Breast epithelium (tissue), 4 donors: ENCODE measurements at regions not wholly inside any gene's neighbourhood (a gene's known extent, or its start where the extent isn't known, plus 50 kb on each side); places are given as distances from the start of the nearest gene placed in this dataset.

Experiments used
- DNase-seq, 2 donors: peaks; one replicate each; pipeline ENCODE4 v3.0.0-alpha.2; 2019; ENCODE audit warnings: low spot score in 2 of 2
- H3K27ac ChIP-seq, 2 donors: fragments of 200-600 bp; sonication (generic) in 1 of 2; one replicate each; pipeline ENCODE4 v1.5.1; 2016 to 2019; ENCODE audit warnings: mild to moderate bottlenecking in 1 of 2
- H3K27me3 ChIP-seq, 2 donors: fragments of 200-600 bp; sonication (generic) in 1 of 2; one replicate each; pipeline versions ENCODE4 v1.5.1 to v1.6.0; 2017 to 2019; ENCODE audit warnings: control low read depth in 1 of 2, mild to moderate bottlenecking in 1 of 2
- H3K36me3 ChIP-seq: fragments of 200-600 bp; one replicate; pipeline ENCODE4 v1.5.1; 2019
- H3K4me1 ChIP-seq, 2 donors: fragments of 200-600 bp; sonication (generic); one replicate each; pipeline ENCODE4 v1.5.1; 2016 to 2019; ENCODE audit warnings: control low read depth in 1 of 2
- H3K4me3 ChIP-seq, 3 donors: fragments of 200-600 bp; sonication (generic); 1 replicate in 2 of 3; 2 replicates in 1 of 3; pipeline ENCODE4 v1.5.1; 2016 to 2019; ENCODE audit warnings: mild to moderate bottlenecking in 3 of 3, moderate library complexity in 2 of 3
- H3K9me3 ChIP-seq, 2 donors: fragments of 200-600 bp; sonication (generic) in 1 of 2; one replicate each; pipeline ENCODE4 v1.5.1; 2016 to 2019; ENCODE audit warnings: control low read depth in 1 of 2
- POLR2A ChIP-seq: fragments of 450-650 bp; IDR thresholded peaks from one replicate; pipeline ENCODE4 v1.6.1; 2016; ENCODE audit warnings: antibody characterized with exemption, mild to moderate bottlenecking, moderate library complexity
- POLR2AphosphoS5 ChIP-seq, 3 donors: sonication (generic); formaldehyde crosslinking; IDR thresholded peaks; one replicate each; pipeline ENCODE4 v1.6.1; 2017; ENCODE audit warnings: antibody characterized with exemption in 3 of 3
- intact Hi-C: fragments of 100-400 bp; cut with DNase I; formaldehyde crosslinking; loops from one replicate; pipeline ENCODE4 v1.15.1; 2023; ENCODE audit warnings: low total_unique reads
- TF ChIP-seq, protein P1 (sequence below), 3 donors: fragments of 450-650 bp; IDR thresholded peaks; one replicate each; pipeline ENCODE4 v1.5.1; 2016 to 2017; ENCODE audit warnings: antibody characterized with exemption in 3 of 3, mild to moderate bottlenecking in 3 of 3, moderate library complexity in 3 of 3

- Histone ChIP-seq H3K4me1 (no peaks in the 10 kb centered on the region), H3K27ac (no peak overlapping the region), H3K27me3 (no peaks in the 10 kb centered on the region), H3K4me3 (no peak overlapping the region), H3K9me3 (peaks cover 0 to 4% of the 10 kb centered on the region in 2 donors), H3K36me3 (no peaks in the 10 kb centered on the region)
- intact Hi-C loops: no loop called here
- DNase-seq: no peak
- TF ChIP-seq POLR2AphosphoS5 (IDR thresholded peaks at IDR 0.05): no peak
- TF ChIP-seq, protein P1, sequence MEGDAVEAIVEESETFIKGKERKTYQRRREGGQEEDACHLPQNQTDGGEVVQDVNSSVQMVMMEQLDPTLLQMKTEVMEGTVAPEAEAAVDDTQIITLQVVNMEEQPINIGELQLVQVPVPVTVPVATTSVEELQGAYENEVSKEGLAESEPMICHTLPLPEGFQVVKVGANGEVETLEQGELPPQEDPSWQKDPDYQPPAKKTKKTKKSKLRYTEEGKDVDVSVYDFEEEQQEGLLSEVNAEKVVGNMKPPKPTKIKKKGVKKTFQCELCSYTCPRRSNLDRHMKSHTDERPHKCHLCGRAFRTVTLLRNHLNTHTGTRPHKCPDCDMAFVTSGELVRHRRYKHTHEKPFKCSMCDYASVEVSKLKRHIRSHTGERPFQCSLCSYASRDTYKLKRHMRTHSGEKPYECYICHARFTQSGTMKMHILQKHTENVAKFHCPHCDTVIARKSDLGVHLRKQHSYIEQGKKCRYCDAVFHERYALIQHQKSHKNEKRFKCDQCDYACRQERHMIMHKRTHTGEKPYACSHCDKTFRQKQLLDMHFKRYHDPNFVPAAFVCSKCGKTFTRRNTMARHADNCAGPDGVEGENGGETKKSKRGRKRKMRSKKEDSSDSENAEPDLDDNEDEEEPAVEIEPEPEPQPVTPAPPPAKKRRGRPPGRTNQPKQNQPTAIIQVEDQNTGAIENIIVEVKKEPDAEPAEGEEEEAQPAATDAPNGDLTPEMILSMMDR (IDR thresholded peaks at IDR 0.05): no peak
- TF ChIP-seq POLR2A: no peak
Measured at GRCh38 chr4:187304133-187304532, 580.5 kb upstream of the FAT1 start.

DNA sequence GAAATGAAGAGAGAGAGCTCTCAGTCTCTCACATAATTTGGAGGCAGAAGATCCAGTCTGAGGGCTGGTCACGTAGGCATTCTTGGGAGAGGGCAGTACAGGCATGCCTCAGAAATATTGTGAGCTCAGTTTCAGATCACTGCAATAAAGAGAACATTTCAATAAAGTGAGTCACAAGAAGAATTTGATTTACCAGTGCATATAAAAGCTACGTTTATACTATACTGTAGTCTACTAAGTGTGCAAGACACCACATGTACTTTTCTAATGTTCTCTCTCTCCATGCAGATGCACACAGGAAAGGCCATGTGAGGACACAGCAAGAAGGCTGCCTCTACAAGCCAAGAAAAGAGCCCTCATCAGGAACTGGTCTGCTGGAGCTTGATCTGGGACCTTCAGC, 583.5 kb upstream of the FAT1 start:
- Histone ChIP-seq H3K27me3 (no peaks in the 10 kb centered on the region), H3K27ac (no peak overlapping the region), H3K4me3 (no peak overlapping the region), H3K36me3 (no peaks in the 10 kb centered on the region), H3K4me1 (no peaks in the 10 kb centered on the region), H3K9me3 (no peaks in the 10 kb centered on the region)
- TF ChIP-seq POLR2AphosphoS5 (IDR thresholded peaks at IDR 0.05): no peak
- TF ChIP-seq, protein P1 (IDR thresholded peaks at IDR 0.05): no peak
- TF ChIP-seq POLR2A: no peak
- no peak for DNase-seq
- intact Hi-C loops: no loop called here

DNA sequence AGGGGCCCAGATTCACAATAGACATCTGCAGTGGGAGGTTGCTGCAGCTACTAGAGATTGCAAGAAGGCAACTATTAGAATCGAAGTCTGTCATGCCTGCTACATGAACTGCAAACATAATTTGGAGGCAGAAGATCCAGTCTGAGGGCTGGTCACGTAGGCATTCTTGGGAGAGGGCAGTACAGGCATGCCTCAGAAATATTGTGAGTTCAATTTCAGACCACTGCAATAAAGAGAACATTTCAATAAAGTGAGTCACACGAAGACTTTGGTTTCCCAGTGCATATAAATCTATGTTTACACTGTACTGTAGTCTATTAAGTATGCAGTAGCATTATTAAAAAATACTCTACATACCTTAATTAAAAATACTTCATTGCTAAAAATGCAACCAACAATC, 585.8 kb upstream of the FAT1 start:
- intact Hi-C loops: no loop called here
- TF ChIP-seq POLR2A: no peak
- TF ChIP-seq, protein P1 (IDR thresholded peaks at IDR 0.05): no peak
- H3K4me1 ChIP-seq: no peaks in the 10 kb centered on the region
- no peaks in the 10 kb centered on the region for H3K36me3 ChIP-seq
- H3K4me3 ChIP-seq: no peak overlapping the region
- no peak for DNase-seq
- H3K27ac ChIP-seq: no peak overlapping the region
- H3K27me3 ChIP-seq: no peaks in the 10 kb centered on the region
- H3K9me3 ChIP-seq: no peaks in the 10 kb centered on the region

- TF ChIP-seq POLR2AphosphoS5 (IDR thresholded peaks at IDR 0.05): no peak
- TF ChIP-seq, protein P1 (IDR thresholded peaks at IDR 0.05): no peak
- Histone ChIP-seq H3K36me3 (no peaks in the 10 kb centered on the region), H3K4me3 (no peak overlapping the region), H3K4me1 (no peaks in the 10 kb centered on the region), H3K9me3 (no peaks in the 10 kb centered on the region), H3K27ac (no peak overlapping the region), H3K27me3 (no peaks in the 10 kb centered on the region)
- intact Hi-C loops: no loop called here
- DNase-seq: no peak
Measured at GRCh38 chr4:187312299-187312698, 588.6 kb upstream of the FAT1 start.

- TF ChIP-seq, protein P1 (IDR thresholded peaks at IDR 0.05): no peak
- TF ChIP-seq POLR2A: no peak
- no peak for TF ChIP-seq POLR2AphosphoS5 (IDR thresholded peaks at IDR 0.05)
- no peaks in the 10 kb centered on the region for H3K27me3 ChIP-seq
- H3K4me1 ChIP-seq: no peaks in the 10 kb centered on the region
- no peak overlapping the region for H3K4me3 ChIP-seq
- no peaks in the 10 kb centered on the region for H3K9me3 ChIP-seq
- H3K36me3 ChIP-seq: peaks cover under 1% of the 10 kb centered on the region
- intact Hi-C loops: no loop called here
- no peak overlapping the region for H3K27ac ChIP-seq
- DNase-seq: no peak
Measured at GRCh38 chr4:187317799-187318198, 594.1 kb upstream of the FAT1 start.
